HCT116 (cell line): ENCODE measurements at regions not wholly inside any gene's neighbourhood (a gene's known extent, or its start where the extent isn't known, plus 50 kb on each side); places are given as distances from the start of the nearest gene placed in this dataset.

Source experiments
- ATAC-seq: fragments of 200-7000 bp; cut with Tn5 transposase; 2 replicates; pipeline ENCODE4 v1.9.1; 2020; ENCODE audit warnings: mild to moderate bottlenecking, moderate library complexity
- BruUV-seq: library from RNA; stranded (reverse); fragments of 400-500 nt; replicated peaks from 2 replicates; lab custom pipeline; 2021; lab: Mats Ljungman, UMichigan
- CTCF ChIA-PET: fragments of 300-600 bp; sonication (Branson Sonifier 250); formaldehyde crosslinking; loops from one replicate; lab custom pipeline; 2021; ENCODE audit warnings: antibody characterized with exemption; lab: Charles Lee
- POLR2A ChIA-PET: fragments of 300-600, 350-600 bp; sonication (Branson Sonifier 250); formaldehyde crosslinking; loops from one replicate; lab custom pipeline; 2021; ENCODE audit warnings: antibody characterized with exemption; lab: Charles Lee
- RAD21 ChIA-PET, 2 experiments: fragments of 300-600 bp; sonication (Branson Sonifier 250); formaldehyde crosslinking; loops; one replicate each; lab custom pipeline; 2023; ENCODE audit warnings: low total read pairs in 2 of 2; ENCODE audit not compliant: uncharacterized antibody in 2 of 2, unreplicated experiment in 2 of 2, low non-redundant PET in 1 of 2; lab: Charles Lee
- DNase-seq: peaks from one replicate; pipeline ENCODE4 v3.0.0-alpha.2; 2010; ENCODE audit warnings: low read depth, low spot score
- H2AFZ ChIP-seq: fragments of 200-600 bp; shearing (Covaris generic), sonication (generic); 2 replicates; pipeline ENCODE4 v1.6.1; 2017; ENCODE audit warnings: low read depth, mixed run types, mixed read lengths, antibody characterized with exemption, low read length; ENCODE audit not compliant: poor library complexity, severe bottlenecking
- H3K27ac ChIP-seq: 2 replicates; pipeline ENCODE4 v1.5.1; 2012; ENCODE audit warnings: low read depth, low read length
- H3K27me3 ChIP-seq: fragments of 200-600 bp; sonication (generic); 2 replicates; pipeline ENCODE4 v1.6.1; 2016; ENCODE audit warnings: mixed run types, low read length, mixed read lengths; ENCODE audit not compliant: insufficient read depth
- H3K36me3 ChIP-seq, 2 experiments: fragments of 200-500 bp in 1 of 2; fragments of 200-600 bp in 1 of 2; sonication (Bioruptor generic) in 1 of 2; sonication (generic) in 1 of 2; 2 replicates each; pipeline versions ENCODE4 v1.5.1 to v1.6.1; 2014 to 2016; ENCODE audit warnings: low read length in 2 of 2, inconsistent platforms in 1 of 2, mixed read lengths in 1 of 2, mixed run types in 1 of 2; ENCODE audit not compliant: insufficient read depth in 2 of 2, control insufficient read depth in 1 of 2
- H3K4me1 ChIP-seq, 2 experiments: fragments of 200-600 bp in 1 of 2; sonication (generic) in 1 of 2; 2 replicates each; pipeline versions ENCODE4 v1.5.1 to v1.6.1; 2012 to 2017; ENCODE audit warnings: low read length in 2 of 2, inconsistent platforms in 1 of 2, mild to moderate bottlenecking in 1 of 2, mixed read lengths in 1 of 2, mixed run types in 1 of 2, moderate library complexity in 1 of 2; ENCODE audit not compliant: insufficient read depth in 2 of 2, control insufficient read depth in 1 of 2
- H3K4me2 ChIP-seq: fragments of 200-600 bp; sonication (generic); 2 replicates; pipeline ENCODE4 v1.6.1; 2017; ENCODE audit warnings: mixed run types, low read length, mixed read lengths
- H3K4me3 ChIP-seq, 2 experiments: fragments of 200-600 bp in 1 of 2; sonication (generic) in 1 of 2; replicated peaks in 1 of 2; 2 replicates each; pipeline ENCODE4 v1.5.1; 2011 to 2016; ENCODE audit warnings: low read length in 2 of 2, control low read depth in 1 of 2, low read depth in 1 of 2, mild to moderate bottlenecking in 1 of 2, mixed read lengths in 1 of 2, mixed run types in 1 of 2
- H3K79me2 ChIP-seq: fragments of 200-600 bp; sonication (generic); 2 replicates; pipeline ENCODE4 v1.6.1; 2017; ENCODE audit warnings: mild to moderate bottlenecking, mixed run types, low read length, moderate library complexity, mixed read lengths; ENCODE audit not compliant: insufficient read depth
- H3K9ac ChIP-seq: fragments of 200-600 bp; sonication (generic); 2 replicates; pipeline ENCODE4 v1.6.1; 2016; ENCODE audit warnings: low read length, mixed read lengths
- H3K9me2 ChIP-seq: fragments of 200-600 bp; sonication (generic), shearing (Covaris generic); 2 replicates; pipeline ENCODE4 v1.6.1; 2017; ENCODE audit warnings: mixed run types, mild to moderate bottlenecking, moderate library complexity; ENCODE audit not compliant: insufficient read depth
- H3K9me3 ChIP-seq, 2 experiments: fragments of 200-500 bp in 1 of 2; fragments of 200-600 bp in 1 of 2; sonication (Bioruptor generic) in 1 of 2; sonication (generic) in 1 of 2; 2 replicates each; pipeline ENCODE4 v1.6.1; 2014 to 2017; ENCODE audit warnings: low read length in 2 of 2, mixed read lengths in 2 of 2, inconsistent platforms in 1 of 2, low read depth in 1 of 2, mild to moderate bottlenecking in 1 of 2, mixed run types in 1 of 2, moderate library complexity in 1 of 2; ENCODE audit not compliant: control insufficient read depth in 1 of 2, insufficient read depth in 1 of 2
- H4K20me1 ChIP-seq: fragments of 200-600 bp; sonication (generic), shearing (Covaris generic); 2 replicates; pipeline ENCODE4 v1.6.1; 2017; ENCODE audit warnings: mixed run types, mild to moderate bottlenecking, moderate library complexity; ENCODE audit not compliant: insufficient read depth
- CBX3 ChIP-seq: IDR thresholded peaks from 2 replicates; pipeline ENCODE4 v1.6.1; 2012; ENCODE audit warnings: low read depth
- CEBPB ChIP-seq: IDR thresholded peaks from 2 replicates; pipeline ENCODE4 v1.6.1; 2012; ENCODE audit warnings: low read depth
- CTCF ChIP-seq, 3 experiments: fragments of 200-600 bp in 1 of 3; sonication (generic) in 1 of 3; IDR thresholded peaks in 2 of 3; conservative IDR thresholded peaks in 1 of 3; 2 replicates each; pipeline ENCODE4 v1.5.1; 2012 to 2017; ENCODE audit warnings: low read depth in 2 of 3, low read length in 2 of 3, antibody characterized with exemption in 1 of 3, borderline replicate concordance in 1 of 3, control low read depth in 1 of 3, mild to moderate bottlenecking in 1 of 3, mixed read lengths in 1 of 3, mixed run types in 1 of 3, moderate library complexity in 1 of 3; ENCODE audit not compliant: insufficient read depth in 1 of 3
- EGR1 ChIP-seq: IDR thresholded peaks from 2 replicates; pipeline ENCODE4 v1.6.1; 2012; ENCODE audit warnings: low read depth
- EZH2 ChIP-seq: fragments of 200-600 bp; sonication (generic); IDR thresholded peaks from 2 replicates; pipeline ENCODE4 v1.6.1; 2017; ENCODE audit warnings: antibody characterized with exemption, mixed run types
- FOSL1 ChIP-seq: IDR thresholded peaks from 2 replicates; pipeline ENCODE4 v1.6.1; 2012; ENCODE audit warnings: low read depth
- JUND ChIP-seq: IDR thresholded peaks from 2 replicates; pipeline ENCODE4 v1.6.1; 2012
- POLR2A ChIP-seq: IDR thresholded peaks from 2 replicates; pipeline ENCODE4 v1.7.0; 2011; ENCODE audit warnings: borderline replicate concordance; ENCODE audit not compliant: insufficient read depth, insufficient read length; ENCODE audit errors: extremely low read depth
- POLR2AphosphoS5 ChIP-seq: IDR thresholded peaks from 2 replicates; pipeline ENCODE4 v1.6.1; 2011; ENCODE audit warnings: mild to moderate bottlenecking, low read depth, low read length, moderate library complexity
- RAD21 ChIP-seq: IDR thresholded peaks from 2 replicates; pipeline ENCODE4 v1.6.1; 2012; ENCODE audit warnings: low read depth, mild to moderate bottlenecking
- SIN3A ChIP-seq: IDR thresholded peaks from 2 replicates; pipeline ENCODE4 v1.6.1; 2012; ENCODE audit warnings: low read depth
- SRF ChIP-seq: IDR thresholded peaks from 2 replicates; pipeline ENCODE4 v1.6.1; 2012; ENCODE audit warnings: low read depth
- TCF7L2 ChIP-seq: IDR thresholded peaks from 2 replicates; pipeline ENCODE4 v1.7.0; 2011; ENCODE audit warnings: borderline replicate concordance, inconsistent platforms; ENCODE audit not compliant: insufficient read depth, insufficient read length; ENCODE audit errors: extremely low read depth
- YY1 ChIP-seq: IDR thresholded peaks from 2 replicates; pipeline ENCODE4 v1.6.1; 2011; ENCODE audit warnings: low read length, low read depth, moderate library complexity, mild to moderate bottlenecking; ENCODE audit not compliant: insufficient replicate concordance; ENCODE audit errors: extremely low read depth
- ZBTB33 ChIP-seq: IDR thresholded peaks from 2 replicates; pipeline ENCODE4 v1.6.1; 2011; ENCODE audit warnings: mild to moderate bottlenecking, low read length, moderate library complexity; ENCODE audit not compliant: insufficient replicate concordance; ENCODE audit errors: extremely low read depth
- ZFX ChIP-seq: fragments of 450-650 bp; IDR thresholded peaks from 2 replicates; pipeline ENCODE4 v1.6.1; 2017
- intact Hi-C: fragments of 100-400 bp; cut with micrococcal nuclease; formaldehyde crosslinking; loops from 2 replicates; pipeline ENCODE4 v1.10.0; 2022
- TF ChIP-seq, protein P1 (sequence below): IDR thresholded peaks from 2 replicates; pipeline ENCODE4 v1.6.1; 2012
- TF ChIP-seq, protein P2 (sequence below): IDR thresholded peaks from 2 replicates; pipeline ENCODE4 v1.6.1; 2012; ENCODE audit warnings: low read depth
- TF ChIP-seq, protein P3 (sequence below): IDR thresholded peaks from 2 replicates; pipeline ENCODE4 v1.6.1; 2012

DNA sequence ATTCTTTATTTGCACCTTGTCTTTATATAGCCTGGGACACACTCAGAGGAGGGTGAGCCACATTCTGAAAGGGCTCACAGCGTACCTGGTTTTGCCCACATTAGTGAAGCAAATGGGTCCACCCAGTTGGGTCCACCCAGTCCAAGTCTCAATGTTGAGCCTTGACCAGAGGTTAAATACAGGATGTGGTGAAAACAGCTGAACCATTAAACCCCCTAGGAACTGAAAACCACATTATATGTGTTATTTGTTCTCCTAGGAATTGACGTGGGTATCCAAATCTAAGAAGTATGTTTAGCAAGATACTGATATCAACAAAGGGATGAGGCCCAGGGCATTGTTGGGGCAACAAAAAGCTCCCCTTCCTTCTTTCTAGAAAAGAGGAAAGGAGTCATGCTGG, 83.8 kb downstream of the SETD4 start (continued):
- TF ChIP-seq, protein P1, sequence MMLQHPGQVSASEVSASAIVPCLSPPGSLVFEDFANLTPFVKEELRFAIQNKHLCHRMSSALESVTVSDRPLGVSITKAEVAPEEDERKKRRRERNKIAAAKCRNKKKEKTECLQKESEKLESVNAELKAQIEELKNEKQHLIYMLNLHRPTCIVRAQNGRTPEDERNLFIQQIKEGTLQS = no peak
- TF ChIP-seq EZH2 (no peak), POLR2AphosphoS5 (no peak), CEBPB (no peak), ZFX (no peak), CTCF (IDR thresholded peaks at IDR 0.05 in 2 of 3, conservative IDR thresholded peaks at IDR 0.05 in 1 of 3; ENCODE audit: borderline replicate concordance in 1 of 3, insufficient read depth in 1 of 3, low read depth in 2 of 3, low read length in 2 of 3) (no peak), TCF7L2 (no peak), SRF (no peak)

DNA sequence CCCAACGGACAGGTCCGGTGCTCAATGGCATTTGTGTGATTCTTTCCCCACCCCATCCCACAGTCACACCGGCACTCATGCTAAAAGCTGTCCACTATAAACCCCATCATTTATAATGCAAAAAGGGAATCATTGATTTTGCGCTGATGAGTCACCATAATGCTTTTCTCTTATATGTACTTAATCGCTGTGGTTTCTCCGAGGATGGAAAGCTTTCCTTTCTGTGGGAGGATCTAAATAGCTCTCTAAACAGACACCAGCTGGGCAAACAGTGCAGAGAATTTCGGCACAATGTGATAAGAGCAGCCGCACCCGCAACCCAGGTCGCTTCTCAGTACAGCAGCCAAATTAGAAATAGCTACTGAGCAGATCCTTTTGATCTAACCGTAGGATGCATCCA, 85.6 kb downstream of the SETD4 start:
- ATAC-seq (peak; percentile 62), DNase-seq (peak; percentile 13)
- Histone ChIP-seq H3K4me1 (peaks cover 7 to 10% of the 10 kb centered on the region in 2 experiments; a peak in 2 of 4 replicates), H3K36me3 (no peaks in the 10 kb centered on the region), H3K4me2 (peak overlapping the region; percentile 42), H3K9ac (no peak overlapping the region), H3K27ac (no peak overlapping the region), H3K4me3 (no peak overlapping the region), H3K9me2 (no peaks in the 10 kb centered on the region), H3K27me3 (no peaks in the 10 kb centered on the region), H2AFZ (no peak overlapping the region), H3K79me2 (no peaks in the 10 kb centered on the region), H4K20me1 (no peaks in the 10 kb centered on the region), H3K9me3 (no peaks in the 10 kb centered on the region)
- ChIA-PET CTCF (no interaction called here), RAD21 (no interaction called here), POLR2A (no interaction called here)
- TF ChIP-seq ZFX = no peak
- TF ChIP-seq YY1 = no peak
- no peak for TF ChIP-seq CEBPB
- TF ChIP-seq FOSL1 = no peak
- no peak for TF ChIP-seq ZBTB33
- no peak for TF ChIP-seq SIN3A
- no peak for TF ChIP-seq TCF7L2
- no peak for TF ChIP-seq EZH2
- TF ChIP-seq, protein P2, sequence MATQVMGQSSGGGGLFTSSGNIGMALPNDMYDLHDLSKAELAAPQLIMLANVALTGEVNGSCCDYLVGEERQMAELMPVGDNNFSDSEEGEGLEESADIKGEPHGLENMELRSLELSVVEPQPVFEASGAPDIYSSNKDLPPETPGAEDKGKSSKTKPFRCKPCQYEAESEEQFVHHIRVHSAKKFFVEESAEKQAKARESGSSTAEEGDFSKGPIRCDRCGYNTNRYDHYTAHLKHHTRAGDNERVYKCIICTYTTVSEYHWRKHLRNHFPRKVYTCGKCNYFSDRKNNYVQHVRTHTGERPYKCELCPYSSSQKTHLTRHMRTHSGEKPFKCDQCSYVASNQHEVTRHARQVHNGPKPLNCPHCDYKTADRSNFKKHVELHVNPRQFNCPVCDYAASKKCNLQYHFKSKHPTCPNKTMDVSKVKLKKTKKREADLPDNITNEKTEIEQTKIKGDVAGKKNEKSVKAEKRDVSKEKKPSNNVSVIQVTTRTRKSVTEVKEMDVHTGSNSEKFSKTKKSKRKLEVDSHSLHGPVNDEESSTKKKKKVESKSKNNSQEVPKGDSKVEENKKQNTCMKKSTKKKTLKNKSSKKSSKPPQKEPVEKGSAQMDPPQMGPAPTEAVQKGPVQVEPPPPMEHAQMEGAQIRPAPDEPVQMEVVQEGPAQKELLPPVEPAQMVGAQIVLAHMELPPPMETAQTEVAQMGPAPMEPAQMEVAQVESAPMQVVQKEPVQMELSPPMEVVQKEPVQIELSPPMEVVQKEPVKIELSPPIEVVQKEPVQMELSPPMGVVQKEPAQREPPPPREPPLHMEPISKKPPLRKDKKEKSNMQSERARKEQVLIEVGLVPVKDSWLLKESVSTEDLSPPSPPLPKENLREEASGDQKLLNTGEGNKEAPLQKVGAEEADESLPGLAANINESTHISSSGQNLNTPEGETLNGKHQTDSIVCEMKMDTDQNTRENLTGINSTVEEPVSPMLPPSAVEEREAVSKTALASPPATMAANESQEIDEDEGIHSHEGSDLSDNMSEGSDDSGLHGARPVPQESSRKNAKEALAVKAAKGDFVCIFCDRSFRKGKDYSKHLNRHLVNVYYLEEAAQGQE = no peak
- no peak for TF ChIP-seq CBX3
- TF ChIP-seq JUND = no peak
- no peak for TF ChIP-seq EGR1
- TF ChIP-seq RAD21 = no peak
- TF ChIP-seq, protein P3, sequence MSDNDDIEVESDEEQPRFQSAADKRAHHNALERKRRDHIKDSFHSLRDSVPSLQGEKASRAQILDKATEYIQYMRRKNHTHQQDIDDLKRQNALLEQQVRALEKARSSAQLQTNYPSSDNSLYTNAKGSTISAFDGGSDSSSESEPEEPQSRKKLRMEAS = no peak
- no peak for TF ChIP-seq POLR2AphosphoS5
- TF ChIP-seq POLR2A = no peak
- no peak for TF ChIP-seq SRF
- no TSS peak for BruUV-seq
- intact Hi-C loops = no loop called here
